Gastrocnemius medialis (tissue), 4 donors: ENCODE measurements at regions not wholly inside any gene's neighbourhood (a gene's known extent, or its start where the extent isn't known, plus 50 kb on each side); places are given as distances from the start of the nearest gene placed in this dataset.
A peak's percentile ranks its signal among the peaks of the same experiment; 100 is the strongest.

ENCODE experiments used
- ATAC-seq, 2 donors: fragments of 150-250 bp; one replicate each; pipeline ENCODE4 v1.9.1; 2016
- DNase-seq, 2 donors: peaks; one replicate each; pipeline ENCODE4 v3.0.0-alpha.2; 2019
- H3K27ac ChIP-seq, 4 donors: fragments of 200-600 bp; sonication (generic); 1 replicate in 1 of 4; 2 replicates in 3 of 4; pipeline ENCODE4 v1.5.1; 2016 to 2018; ENCODE audit warnings: mild to moderate bottlenecking in 2 of 4, moderate library complexity in 1 of 4
- H3K27me3 ChIP-seq, 3 donors: fragments of 200-600 bp; sonication (generic) in 2 of 3; 1 replicate in 1 of 3; 2 replicates in 2 of 3; pipeline versions ENCODE4 v1.5.1 to v1.6.0; 2016 to 2019; ENCODE audit warnings: mild to moderate bottlenecking in 1 of 3, moderate library complexity in 1 of 3
- H3K36me3 ChIP-seq, 2 donors: fragments of 200-600 bp; sonication (generic) in 1 of 2; one replicate each; pipeline ENCODE4 v1.5.1; 2017 to 2018
- H3K4me1 ChIP-seq, 2 donors: fragments of 200-600 bp; sonication (generic) in 1 of 2; one replicate each; pipeline ENCODE4 v1.5.1; 2016 to 2017; ENCODE audit warnings: mild to moderate bottlenecking in 2 of 2
- H3K4me3 ChIP-seq, 4 donors: fragments of 200-600 bp; sonication (generic) in 3 of 4; 1 replicate in 1 of 4; 2 replicates in 3 of 4; pipeline ENCODE4 v1.5.1; 2016 to 2019; ENCODE audit warnings: mild to moderate bottlenecking in 2 of 4
- H3K9me3 ChIP-seq, 3 donors: fragments of 200-600 bp; sonication (generic) in 2 of 3; 1 replicate in 1 of 3; 2 replicates in 2 of 3; pipeline ENCODE4 v1.5.1; 2016 to 2019
- CTCF ChIP-seq, 5 experiments: fragments of 450-650 bp in 3 of 5; fragments of 200-600 bp in 2 of 5; sonication (generic) in 2 of 5; IDR thresholded peaks in 4 of 5; conservative IDR thresholded peaks in 1 of 5; 1 replicate in 4 of 5; 2 replicates in 1 of 5; pipeline ENCODE4 v1.5.1; 2016 to 2019; ENCODE audit warnings: antibody characterized with exemption in 5 of 5, mild to moderate bottlenecking in 3 of 5, moderate library complexity in 3 of 5
- POLR2A ChIP-seq, 2 donors: fragments of 450-650 bp; IDR thresholded peaks; one replicate each; pipeline ENCODE4 v1.6.1; 2017; ENCODE audit warnings: antibody characterized with exemption in 2 of 2, mild to moderate bottlenecking in 2 of 2, moderate library complexity in 2 of 2
- in situ Hi-C, 4 donors: fragments of 200-750 bp; cut with MboI; loops; one replicate each; pipeline versions ENCODE4 v1.15.0 to v1.8.0; 2017; ENCODE audit warnings: low sequenced_read_pairs in 4 of 4
- intact Hi-C: fragments of 100-400 bp; cut with DNase I; formaldehyde crosslinking; loops from one replicate; pipeline ENCODE4 v1.15.1; 2023; ENCODE audit warnings: low total_unique reads

DNA sequence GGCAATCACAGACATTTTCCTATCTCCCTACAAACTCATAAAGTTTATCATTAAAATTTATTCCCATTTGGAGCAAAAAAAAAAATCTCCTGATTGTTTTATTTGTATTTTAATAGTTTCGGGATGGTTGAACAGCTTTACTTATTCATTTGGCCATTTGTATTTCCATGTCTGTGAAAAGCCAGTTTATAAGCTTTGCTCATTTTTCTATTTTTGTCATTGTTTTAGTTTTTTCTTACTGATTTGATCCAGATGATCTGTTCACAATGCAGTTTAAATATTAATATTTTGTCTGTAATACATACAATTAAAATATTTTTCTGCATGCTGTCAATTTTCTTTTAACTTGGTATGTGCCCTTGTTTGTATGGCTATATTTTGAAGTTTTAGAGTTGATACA is 65.2 kb upstream of the CCN2 start:
- H3K4me1 ChIP-seq: peaks cover 0 to 6% of the 10 kb centered on the region in 2 donors
- H3K9me3 ChIP-seq: no peaks in the 10 kb centered on the region
- no peaks in the 10 kb centered on the region for H3K36me3 ChIP-seq
- H3K27ac ChIP-seq: no peak overlapping the region
- no peak overlapping the region for H3K4me3 ChIP-seq
- no peak for TF ChIP-seq POLR2A (IDR thresholded peaks at IDR 0.05)
- TF ChIP-seq CTCF (IDR thresholded peaks at IDR 0.05 in 4 of 5, conservative IDR thresholded peaks at IDR 0.05 in 1 of 5): no peak
- ATAC-seq (no peak), DNase-seq (no peak)
- in situ Hi-C loops (no loop called here), intact Hi-C loops (loop anchor here (5.0 kb wide), 1 partner anchor 116 kb away; no protein-coding TSS in a partner anchor)
- H3K27me3 ChIP-seq: no peaks in the 10 kb centered on the region

DNA sequence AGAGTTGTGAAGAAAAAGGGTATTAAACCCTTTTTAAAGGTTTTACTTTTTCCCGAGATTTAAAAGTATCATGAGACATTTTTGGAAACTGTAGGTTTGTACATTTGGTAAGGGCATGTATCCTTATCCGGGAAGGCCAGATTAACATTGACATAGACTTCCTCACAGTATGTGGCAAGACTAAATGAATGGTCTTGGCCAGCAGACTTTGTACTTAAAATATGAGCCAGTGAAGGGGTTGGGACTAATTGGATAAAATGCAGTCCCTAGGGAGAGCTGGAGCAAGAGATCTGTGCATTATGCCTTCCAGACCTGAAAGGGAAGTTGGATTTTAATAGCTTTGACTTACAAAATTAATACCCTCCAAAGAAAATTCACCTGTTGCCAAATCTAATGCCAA is 60.4 kb upstream of the CCN2 start:
- TF ChIP-seq POLR2A (IDR thresholded peaks at IDR 0.05): no peak
- Histone ChIP-seq H3K27ac (peak overlapping the region in 1 of 4 donors; percentile 13), H3K27me3 (no peaks in the 10 kb centered on the region), H3K9me3 (no peaks in the 10 kb centered on the region), H3K4me3 (no peak overlapping the region), H3K36me3 (no peaks in the 10 kb centered on the region), H3K4me1 (peaks cover 0 to 6% of the 10 kb centered on the region in 2 donors)
- peak; percentile 49 to 65 for ATAC-seq
- no peak for DNase-seq
- in situ Hi-C loops (no loop called here), intact Hi-C loops (loop anchor here (5.0 kb wide), 1 partner anchor 54 kb away; no protein-coding TSS in a partner anchor)

DNA sequence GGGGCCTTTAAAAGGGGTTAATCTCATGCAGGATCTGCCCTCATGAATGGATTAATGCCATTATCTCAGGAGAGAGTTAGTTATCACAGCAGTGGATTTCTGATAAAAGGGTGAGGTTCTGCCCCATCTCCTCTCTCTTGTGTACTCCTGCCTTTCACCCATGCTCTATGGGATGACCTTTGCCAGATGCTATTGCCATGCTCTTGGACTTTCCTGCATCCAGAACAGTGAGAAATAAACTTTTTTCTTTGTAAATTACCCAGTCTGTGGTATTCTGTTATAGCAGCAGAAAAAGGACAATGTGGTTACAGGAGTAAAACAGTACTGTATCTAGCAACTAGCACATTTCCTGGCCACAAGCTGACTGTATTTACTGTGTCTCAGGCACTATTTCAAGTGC is 58.0 kb upstream of the CCN2 start:
- H3K4me3 ChIP-seq: no peak overlapping the region
- H3K27ac ChIP-seq: no peak overlapping the region
- in situ Hi-C loops: no loop called here
- TF ChIP-seq POLR2A (IDR thresholded peaks at IDR 0.05) (no peak), CTCF (IDR thresholded peaks at IDR 0.05 in 4 of 5, conservative IDR thresholded peaks at IDR 0.05 in 1 of 5) (no peak)
- peaks cover 0 to 6% of the 10 kb centered on the region in 2 donors for H3K4me1 ChIP-seq
- no peaks in the 10 kb centered on the region for H3K27me3 ChIP-seq
- intact Hi-C loops: no loop called here
- H3K36me3 ChIP-seq: no peaks in the 10 kb centered on the region
- ATAC-seq (no peak), DNase-seq (no peak)
- no peaks in the 10 kb centered on the region for H3K9me3 ChIP-seq

DNA sequence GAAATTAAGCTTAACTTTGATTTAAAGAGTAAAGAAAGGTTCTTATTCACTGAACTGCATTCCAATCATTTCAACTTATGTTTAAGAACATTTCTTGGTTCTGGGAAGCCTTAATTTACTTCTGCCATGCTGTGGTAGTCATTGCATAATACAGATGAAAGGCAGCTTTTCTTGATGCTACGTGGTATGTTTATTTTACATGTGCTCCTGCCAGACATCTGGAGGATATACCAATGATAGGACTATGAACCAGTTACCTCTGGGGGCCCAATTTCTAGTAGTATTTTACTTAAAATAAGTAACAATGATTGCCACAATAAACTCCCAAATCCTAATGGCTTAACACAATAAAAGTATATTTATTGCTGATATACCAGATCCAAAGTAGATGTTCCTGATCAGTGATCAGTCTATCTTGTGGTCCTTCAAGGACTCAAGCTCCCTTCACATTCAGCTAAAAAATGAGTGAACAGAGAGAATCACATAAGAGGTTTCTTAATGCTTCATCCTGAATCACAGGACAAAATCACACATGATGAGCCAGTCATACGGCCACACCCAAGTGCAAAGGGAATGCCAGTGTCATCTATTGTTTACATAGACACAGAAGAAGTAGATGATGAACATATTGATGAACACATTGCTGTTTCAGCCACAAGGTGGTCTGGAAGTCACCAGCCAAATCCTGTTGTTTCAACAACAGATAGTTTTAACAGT is 56.5 kb upstream of the CCN2 start:
- peaks cover 0 to 6% of the 10 kb centered on the region in 2 donors for H3K4me1 ChIP-seq
- H3K4me3 ChIP-seq: no peak overlapping the region
- no peaks in the 10 kb centered on the region for H3K36me3 ChIP-seq
- DNase-seq (no peak), ATAC-seq (no peak)
- no peak overlapping the region for H3K27ac ChIP-seq
- no peaks in the 10 kb centered on the region for H3K9me3 ChIP-seq
- no peak for TF ChIP-seq POLR2A (IDR thresholded peaks at IDR 0.05)
- TF ChIP-seq CTCF (IDR thresholded peaks at IDR 0.05 in 4 of 5, conservative IDR thresholded peaks at IDR 0.05 in 1 of 5): no peak
- in situ Hi-C loops: no loop called here
- H3K27me3 ChIP-seq: no peaks in the 10 kb centered on the region
- intact Hi-C loops: no loop called here

DNA sequence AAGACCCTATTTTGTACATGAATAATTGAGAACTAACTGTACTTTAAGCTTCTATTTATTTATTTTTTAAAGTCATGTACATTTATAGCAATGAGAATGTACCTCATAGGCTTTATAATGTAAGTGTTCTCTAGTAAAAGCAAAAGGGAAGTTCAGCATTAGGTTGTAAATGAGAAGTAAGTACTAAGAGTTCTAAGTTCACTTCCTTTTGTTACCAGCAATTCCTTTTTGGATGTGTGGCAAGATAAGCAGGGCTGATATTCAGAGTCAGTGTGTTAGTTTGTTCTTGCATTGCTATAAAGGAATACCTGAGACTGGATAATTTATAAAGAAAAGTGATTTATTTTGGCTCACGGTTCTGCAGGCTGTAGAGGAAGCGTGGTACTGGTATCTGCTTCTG is 54.0 kb upstream of the CCN2 start:
- Histone ChIP-seq H3K4me3 (no peak overlapping the region), H3K27ac (no peak overlapping the region), H3K9me3 (no peaks in the 10 kb centered on the region), H3K4me1 (peaks cover 0 to under 1% of the 10 kb centered on the region in 2 donors), H3K36me3 (no peaks in the 10 kb centered on the region), H3K27me3 (no peaks in the 10 kb centered on the region)
- no peak for DNase-seq
- in situ Hi-C loops: no loop called here
- TF ChIP-seq POLR2A (IDR thresholded peaks at IDR 0.05) (no peak), CTCF (IDR thresholded peaks at IDR 0.05 in 4 of 5, conservative IDR thresholded peaks at IDR 0.05 in 1 of 5) (no peak)
- intact Hi-C loops: no loop called here
- ATAC-seq: no peak
